GM21526 (cell line): ENCODE measurements at regions not wholly inside any gene's neighbourhood (a gene's known extent, or its start where the extent isn't known, plus 50 kb on each side); places are given as distances from the start of the nearest gene placed in this dataset.

ENCODE experiments used
- ATAC-seq: cut with Tn5 transposase; IDR thresholded peaks from one replicate; pipeline ENCODE4 v1.9.1; 2021; ENCODE audit warnings: moderate library complexity; ENCODE audit not compliant: unreplicated experiment, low FRiP score

DNA sequence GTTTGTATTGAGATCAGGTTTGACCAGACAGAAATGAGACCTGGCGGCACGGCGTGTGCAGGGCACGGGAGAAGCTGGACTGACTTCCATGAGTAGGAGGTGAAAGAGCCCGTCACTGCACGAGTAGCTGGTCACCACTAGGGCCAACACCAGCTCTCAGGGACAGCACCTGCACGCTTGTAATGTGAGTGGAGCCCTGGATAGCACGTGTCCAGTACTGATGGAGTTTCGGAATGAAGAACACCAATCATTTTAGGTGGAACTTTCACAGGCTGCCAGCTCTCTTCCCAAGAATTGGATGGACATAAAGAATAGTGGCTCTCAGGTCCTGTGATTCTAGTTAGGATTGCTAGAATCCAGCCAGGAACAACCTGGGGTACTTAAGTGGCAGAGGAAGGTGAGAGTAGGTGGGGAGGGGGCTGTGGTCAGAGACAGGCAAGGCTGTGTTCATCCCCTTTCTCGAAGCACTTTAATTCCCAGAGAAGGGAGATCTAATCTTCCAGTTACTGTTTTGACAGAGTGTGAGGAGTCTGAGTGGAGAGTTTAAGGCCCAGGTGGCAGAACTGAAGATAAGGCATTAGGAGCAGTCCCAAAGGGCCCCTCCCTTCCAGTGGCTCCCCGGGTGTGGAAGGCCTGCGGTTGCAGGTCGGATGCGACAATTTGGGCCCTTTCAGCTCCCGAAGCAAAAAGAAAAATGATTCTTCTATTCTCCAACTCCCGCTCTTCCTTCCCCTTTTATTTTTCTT lies 314.8 kb downstream of the QKI start:
- ATAC-seq = no peak

- ATAC-seq = no peak
Observed at GRCh38 chr6:163728442-163729126, 314.1 kb downstream of the QKI start.

DNA sequence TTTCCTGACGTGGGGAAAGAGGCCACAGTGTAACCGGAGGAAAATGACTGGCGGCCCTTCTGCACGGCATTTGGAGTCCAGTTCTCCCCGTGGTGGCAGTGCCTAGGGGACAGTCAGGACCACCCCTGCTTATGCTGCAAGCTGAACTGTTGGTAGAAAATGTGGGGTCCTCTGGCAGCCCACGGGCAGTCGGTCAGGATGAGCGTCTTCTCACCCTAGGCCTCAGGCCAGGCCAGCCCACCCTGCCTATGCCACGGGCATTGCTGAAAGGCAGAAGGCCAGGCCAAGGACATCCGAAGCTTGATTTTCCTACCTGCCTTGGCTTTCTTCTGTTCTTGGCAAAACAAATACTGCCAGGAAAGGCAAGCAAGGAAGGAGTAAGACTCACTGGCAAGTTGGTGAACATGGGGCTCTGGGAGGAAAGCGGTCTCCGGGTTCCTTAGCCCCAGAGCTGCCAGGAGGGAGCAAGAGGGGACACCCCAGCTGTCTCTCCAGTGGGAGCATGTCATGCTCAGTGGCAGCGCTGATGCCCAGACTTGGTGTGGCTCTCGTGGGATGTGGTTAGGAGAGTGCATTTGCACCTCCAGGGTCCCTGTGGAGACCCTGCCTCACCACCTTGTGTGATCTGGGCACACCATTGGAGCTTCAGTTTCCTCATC lies 311.6 kb downstream of the QKI start:
- ATAC-seq = no peak

GRCh38 chr6:163725008-163725941 lies 310.8 kb downstream of the QKI start:
- no peak for ATAC-seq

- no peak for ATAC-seq
Observed at GRCh38 chr6:163724196-163724595, 309.7 kb downstream of the QKI start.

DNA sequence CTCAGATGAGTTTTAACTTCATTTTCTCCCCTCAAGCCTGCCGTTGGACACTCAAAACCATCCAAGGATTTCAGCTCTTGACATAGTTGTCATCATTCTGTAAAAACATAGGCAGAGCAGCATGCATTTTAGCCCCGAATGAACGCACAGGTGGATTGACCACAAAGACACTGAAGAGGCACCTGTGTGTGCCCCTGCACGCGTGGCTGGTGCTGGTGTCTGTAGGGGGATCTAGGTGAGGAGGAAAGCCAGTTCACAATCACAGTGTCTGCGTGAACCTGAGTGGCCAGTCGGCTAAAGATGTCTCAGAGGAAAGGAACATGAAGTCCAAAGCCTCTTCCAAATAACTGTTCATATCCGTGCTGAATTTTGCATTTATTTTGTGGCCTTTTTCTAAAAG lies 309.2 kb downstream of the QKI start:
- ATAC-seq = no peak

- no peak for ATAC-seq
Observed at GRCh38 chr6:163721922-163722692, 307.6 kb downstream of the QKI start.

DNA sequence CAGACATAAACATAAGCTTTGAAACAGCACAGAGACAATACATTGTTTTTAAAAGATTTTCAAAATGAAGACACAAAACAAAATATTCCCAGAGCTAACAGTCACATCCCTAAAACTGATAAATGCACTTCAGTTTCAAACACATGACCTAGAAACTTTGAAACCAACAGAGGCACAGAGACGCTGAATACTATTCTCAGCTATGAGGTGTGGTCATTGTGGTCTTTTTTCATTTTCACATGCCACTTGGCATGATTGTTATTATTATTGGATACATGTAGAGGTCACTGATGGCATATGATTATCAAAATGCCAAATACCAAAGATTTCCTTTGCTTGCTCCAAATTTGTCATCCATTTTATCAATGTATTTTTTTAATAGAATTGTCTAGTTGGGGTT lies 306.9 kb downstream of the QKI start:
- ATAC-seq = no peak

DNA sequence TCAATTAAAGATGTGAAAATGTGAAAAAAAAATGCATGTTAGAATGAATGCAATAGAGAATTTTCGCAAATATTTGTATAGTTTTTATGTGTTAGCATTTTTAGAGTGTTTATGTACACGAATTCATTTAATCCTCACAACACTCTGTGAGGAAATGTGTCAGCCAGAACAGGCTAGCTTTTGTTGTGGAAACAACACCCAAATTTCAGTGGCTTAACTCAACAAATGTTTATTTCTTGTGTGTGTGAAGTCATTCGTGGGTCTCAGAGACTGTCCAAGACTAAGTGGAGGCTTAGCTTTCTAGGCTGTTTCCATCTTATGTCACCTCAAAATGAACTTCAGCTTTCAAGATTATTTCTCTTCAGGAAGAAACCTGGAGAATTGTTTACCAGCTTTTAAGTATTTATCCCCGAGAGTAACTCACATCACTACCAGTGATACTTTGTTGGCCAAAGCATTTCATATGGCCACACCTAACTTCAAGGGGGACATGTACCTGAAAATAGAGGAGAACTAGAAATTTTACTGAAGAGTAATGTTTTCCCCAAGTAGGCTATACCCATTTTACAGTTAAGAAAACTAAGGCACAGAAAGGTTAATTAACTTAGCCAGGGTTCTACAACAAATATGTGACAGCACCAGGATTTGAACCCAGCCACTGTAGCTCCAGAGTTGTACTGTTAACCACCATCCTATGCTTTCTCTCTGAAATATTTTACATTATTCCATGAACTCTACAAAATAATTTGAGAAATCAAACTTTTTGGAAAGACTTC lies 306.1 kb downstream of the QKI start:
- ATAC-seq = no peak

DNA sequence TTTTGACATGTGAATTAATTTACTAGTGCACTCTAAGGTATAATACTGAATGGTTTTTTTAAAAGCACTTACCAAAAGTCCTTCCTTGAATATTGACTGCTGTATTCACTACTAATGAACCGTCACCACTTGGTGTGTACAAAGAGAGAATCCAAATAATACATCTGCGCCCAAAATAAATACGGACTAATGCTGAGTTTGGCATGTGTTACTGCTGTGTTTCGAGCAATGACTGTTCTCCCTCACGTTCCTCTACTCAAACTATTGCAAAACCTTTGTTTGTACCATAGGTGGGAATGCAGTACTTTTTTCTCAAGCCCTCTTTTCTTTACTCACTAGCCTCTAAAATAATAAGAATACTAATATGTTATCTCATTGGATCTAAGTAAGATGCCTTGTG lies 305.5 kb downstream of the QKI start:
- ATAC-seq = no peak

DNA sequence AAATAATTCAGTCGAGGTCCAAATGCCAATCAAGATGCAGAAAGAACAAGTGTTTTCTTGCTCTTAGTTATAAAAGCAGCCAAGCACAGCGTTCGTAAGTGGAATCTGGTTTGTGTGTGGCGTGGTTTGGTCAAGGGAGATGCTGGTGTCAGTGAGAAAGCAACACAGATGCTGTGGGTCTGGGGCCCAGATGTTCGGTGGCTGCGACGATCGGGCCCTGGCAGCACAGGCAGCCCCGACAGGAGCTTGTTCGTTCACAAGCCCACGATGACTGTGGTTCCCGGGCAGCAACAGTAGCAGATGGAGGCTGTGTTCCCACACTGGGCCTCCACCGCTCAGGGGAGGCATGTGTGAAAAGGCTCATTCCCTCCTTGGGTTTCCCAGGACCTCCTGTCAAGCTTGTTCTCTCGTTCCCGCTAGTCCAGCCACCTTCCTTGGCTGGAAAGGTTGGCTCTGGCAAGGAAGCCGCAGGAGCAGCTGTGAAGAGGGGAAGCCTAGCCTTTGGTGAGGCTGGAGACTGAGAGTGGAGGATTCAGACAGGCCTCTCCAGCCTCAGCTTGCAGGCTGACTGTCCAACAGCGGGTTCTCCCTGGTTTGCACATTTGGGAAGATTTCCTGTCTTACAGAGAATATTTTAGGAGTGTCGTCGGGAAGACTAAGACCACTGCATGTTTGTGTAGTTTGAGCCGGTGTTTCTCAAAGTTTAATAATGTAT lies 304.7 kb downstream of the QKI start:
- ATAC-seq = no peak

DNA sequence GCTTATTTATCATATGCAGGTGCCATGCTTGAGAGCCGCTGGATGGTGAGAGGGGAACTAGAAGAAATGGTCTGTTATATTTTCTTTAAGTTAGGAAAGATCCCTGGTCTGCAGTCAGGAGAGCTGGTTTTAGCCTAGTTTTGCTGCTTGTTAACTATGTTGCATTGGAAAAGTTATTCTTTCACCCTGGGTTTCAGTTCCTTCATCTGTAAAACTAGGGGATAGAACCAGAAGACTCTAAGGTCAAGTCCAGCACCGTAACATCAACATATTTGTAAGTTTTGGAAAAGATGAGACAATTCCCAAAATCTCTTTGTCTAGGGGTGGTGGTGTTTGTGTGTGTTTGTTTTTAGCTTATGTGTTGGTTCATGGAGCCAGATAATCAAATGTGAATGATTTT lies 304.0 kb downstream of the QKI start:
- no peak for ATAC-seq

GRCh38 chr6:163717106-163717764 lies 302.7 kb downstream of the QKI start:
- ATAC-seq = no peak

DNA sequence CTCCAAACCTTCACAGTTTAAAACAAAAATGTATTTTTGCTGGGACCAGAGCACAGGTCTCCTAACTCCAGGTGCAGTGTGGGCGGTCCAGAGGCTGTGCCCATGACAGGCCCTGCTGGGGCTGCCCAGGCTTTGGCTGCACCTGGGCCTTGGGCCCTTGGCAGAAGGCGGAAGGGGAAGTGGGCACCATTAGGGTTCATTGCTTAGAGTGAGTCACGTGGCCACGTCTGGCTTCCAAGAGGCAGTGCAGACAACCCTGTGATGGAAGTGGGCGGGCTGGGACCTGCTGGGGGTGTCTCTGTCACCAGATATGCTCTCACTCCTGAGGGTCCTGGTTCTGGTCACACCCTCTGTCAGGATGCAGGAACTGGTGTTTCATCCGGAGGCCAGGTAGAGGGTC lies 302.2 kb downstream of the QKI start:
- ATAC-seq = no peak

DNA sequence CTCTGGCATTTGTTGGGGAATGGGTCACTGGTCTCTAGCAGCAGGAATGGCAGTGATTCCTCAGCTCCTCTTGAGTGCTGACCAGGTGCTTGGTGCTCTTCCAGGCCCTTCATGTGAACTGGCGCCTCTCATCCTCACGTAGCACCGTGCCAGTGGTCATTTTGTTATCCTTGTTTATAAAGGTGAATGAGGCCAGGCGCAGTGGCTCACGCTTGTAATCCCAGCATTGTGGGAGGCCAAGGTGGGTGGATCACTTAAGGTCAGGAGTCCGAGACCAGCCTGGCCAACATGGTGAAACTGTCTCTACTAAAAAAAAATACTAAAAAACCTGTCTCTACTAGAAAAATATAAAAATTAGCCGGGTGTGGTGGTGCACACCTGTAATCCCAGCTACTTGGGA lies 301.3 kb downstream of the QKI start:
- ATAC-seq = no peak

GRCh38 chr6:163714179-163714578 lies 299.7 kb downstream of the QKI start:
- no peak for ATAC-seq

DNA sequence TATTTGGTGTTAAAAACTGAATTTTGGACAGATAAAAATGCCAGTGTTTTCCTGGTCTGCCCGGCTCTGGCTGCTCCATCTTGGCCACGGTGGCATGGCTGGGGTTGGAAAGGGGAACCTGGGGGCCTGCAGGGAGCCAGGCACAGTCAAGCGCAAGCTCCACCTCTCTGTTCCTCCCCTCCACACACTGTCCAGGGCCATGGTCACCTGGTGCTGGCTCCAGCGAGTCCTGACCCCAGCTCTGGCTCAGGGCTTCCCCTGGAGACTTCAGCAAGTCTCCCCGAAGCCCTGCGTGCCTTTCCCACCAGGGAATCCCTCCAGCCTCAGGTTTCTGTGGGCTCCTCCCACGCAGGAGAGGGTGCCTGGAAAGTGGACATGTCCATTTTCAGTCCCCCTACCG lies 298.5 kb downstream of the QKI start:
- ATAC-seq = no peak

DNA sequence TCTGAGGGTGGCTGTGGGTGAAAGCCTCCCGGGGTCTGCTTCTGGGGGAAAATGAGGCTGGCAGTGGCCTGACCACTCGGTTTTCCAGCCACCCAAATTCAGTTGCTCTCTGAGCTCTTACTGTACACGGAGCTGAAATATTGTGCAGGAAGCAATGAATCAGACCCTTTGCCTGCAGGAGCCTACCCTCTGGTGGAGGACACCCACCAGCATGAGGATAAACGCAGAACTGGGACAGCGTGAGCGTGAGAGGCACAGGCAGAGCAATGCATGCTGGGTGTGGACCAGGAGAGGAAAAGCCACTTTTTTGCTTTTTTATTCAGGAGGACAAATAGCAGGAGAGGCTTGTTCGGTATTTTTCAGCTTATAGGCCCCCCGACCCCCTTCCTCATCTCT lies 298.0 kb downstream of the QKI start:
- no peak for ATAC-seq
